ENCODE measurements at regions not wholly inside any gene's neighbourhood (a gene's known extent, or its start where the extent isn't known, plus 50 kb on each side); places are given as distances from the start of the nearest gene placed in this dataset.
"Not testable (repeated sequence)": the region's sequence is repeated elsewhere in the genome, so short reads cannot be mapped to it uniquely, and the experiment has no call there.

GRCh38 chr7:83827036-83827435 lies 178.1 kb upstream of the SEMA3E start:
- no peak for DNase-seq (ENCODE audit: low spot score)

GRCh38 chr7:83824214-83824613 lies 175.3 kb upstream of the SEMA3E start:
- DNase-seq (ENCODE audit: low spot score): no peak

DNA sequence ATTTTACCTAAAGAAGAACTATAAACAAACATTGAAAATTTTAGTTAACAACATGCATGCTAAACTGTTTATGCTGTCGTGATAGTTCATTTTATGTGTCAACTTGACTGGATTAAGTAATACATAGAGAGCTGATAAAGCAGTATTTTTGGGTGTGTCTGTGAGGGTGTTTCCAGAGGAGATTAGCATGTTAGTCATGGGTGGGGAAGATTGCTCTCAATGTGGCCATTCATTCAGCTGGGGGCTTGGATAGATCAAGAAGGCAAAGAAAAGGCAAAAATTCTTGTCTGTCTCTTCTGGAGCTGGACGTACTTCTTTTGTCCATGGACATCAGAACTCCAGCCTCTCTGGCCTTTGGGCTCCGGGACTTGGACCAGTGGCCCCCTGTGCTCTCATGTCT lies 172.9 kb upstream of the SEMA3E start:
- DNase-seq (ENCODE audit: low spot score): no peak

DNA sequence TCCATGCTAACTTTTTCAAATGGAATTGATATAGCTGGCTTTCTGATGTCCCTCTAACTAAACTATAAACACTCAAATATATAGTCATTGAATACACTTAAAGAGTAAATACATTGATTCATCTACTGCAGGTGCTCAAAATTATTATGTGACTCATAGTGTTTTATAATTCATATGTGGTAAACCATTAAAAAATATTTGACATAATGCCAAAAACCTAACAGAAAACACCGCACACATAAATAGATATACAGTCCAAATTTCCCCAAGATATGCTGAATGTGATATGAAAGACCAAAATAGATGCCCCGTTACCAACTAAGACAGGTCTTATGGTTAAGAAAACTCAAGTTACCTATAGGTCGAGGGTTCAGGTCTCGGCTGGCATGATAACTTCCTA lies 171.7 kb upstream of the SEMA3E start:
- DNase-seq (ENCODE audit: low spot score): no peak

- DNase-seq (ENCODE audit: low spot score): no peak
Measured at GRCh38 chr7:83819911-83820310, 171.0 kb upstream of the SEMA3E start.

DNA sequence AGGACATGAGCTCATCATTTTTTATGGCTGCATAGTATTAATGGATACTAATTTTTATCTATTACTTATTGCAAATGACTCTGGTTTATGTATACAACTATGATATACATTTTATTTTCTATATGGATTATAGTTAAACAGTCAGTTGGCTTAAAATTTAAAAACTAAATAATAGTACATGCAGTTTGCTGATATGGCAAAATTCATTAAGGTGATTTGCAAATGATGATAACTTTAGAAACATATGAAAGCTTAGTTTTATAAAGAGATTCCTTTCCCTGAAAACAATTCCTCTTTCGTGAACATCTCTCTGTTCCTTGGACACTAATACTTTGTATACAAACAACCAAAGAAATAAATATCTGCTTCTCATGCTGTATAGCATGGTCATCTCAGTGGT lies 165.5 kb upstream of the SEMA3E start:
- no peak for DNase-seq (ENCODE audit: low spot score)

DNA sequence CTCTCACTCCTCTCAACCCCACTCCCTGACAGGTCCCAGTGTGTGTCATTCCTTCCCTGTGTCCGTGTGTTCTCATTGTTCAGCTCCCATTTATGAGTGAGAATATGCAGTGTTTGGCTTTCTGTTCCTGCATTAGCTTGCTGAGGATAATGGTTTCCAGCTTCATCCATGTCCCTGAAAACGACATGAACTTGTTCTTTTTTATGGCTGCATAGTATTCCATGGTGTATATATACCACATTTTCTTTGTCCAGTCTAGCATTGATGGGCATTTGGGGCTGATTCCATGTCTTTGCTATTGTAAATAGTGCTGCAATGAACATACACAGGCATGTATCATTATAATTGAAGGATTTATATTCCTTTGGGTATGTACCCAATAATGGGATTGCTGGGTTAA lies 163.6 kb upstream of the SEMA3E start:
- not testable (repeated sequence) for DNase-seq (ENCODE audit: low spot score)

GRCh38 chr7:83808982-83809381 lies 160.0 kb upstream of the SEMA3E start:
- DNase-seq (ENCODE audit: low spot score): no peak

DNA sequence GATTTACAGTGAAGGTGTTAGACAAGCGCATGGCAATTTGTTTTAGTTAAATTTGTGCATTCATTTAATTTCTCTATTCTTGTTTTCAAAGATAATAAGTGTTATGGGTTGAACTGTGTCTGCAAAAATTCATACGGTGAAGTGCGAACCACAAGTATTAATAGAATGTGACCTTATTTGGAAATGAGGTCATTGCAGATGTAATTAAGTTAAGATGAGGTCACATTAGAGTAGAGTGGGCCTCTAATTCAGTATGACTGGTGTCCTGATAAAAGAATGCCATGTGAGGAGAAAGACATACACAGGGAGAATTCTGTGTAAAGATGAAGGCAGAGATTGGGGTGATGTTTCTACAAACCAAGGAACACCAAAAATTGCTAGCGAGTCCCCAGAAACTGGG lies 158.8 kb upstream of the SEMA3E start:
- no peak for DNase-seq (ENCODE audit: low spot score)

- no peak for DNase-seq (ENCODE audit: low spot score)
Measured at GRCh38 chr7:83806538-83806937, 157.6 kb upstream of the SEMA3E start.

DNA sequence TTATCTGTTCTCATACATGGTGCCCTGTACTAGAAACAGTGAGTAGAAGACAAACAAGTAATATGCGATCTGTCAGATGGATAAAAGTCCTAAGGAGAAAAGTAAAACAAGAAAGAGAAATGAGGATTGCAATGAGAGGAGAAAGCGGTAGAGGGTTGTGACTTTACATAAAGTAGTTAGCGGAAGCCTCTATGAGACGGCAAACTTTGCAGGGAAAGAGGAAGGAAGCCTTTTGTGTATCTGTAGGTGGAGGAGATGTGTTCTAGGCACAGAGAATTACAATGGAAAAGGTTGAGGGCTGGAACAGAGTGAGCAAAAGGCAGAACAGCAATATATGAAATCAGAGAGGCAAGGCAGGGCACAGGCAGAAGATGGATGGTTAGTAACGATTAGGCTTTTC lies 150.4 kb upstream of the SEMA3E start:
- DNase-seq (ENCODE audit: low spot score): no peak

GRCh38 chr7:83798489-83798888 lies 149.6 kb upstream of the SEMA3E start:
- no peak for DNase-seq (ENCODE audit: low spot score)

DNA sequence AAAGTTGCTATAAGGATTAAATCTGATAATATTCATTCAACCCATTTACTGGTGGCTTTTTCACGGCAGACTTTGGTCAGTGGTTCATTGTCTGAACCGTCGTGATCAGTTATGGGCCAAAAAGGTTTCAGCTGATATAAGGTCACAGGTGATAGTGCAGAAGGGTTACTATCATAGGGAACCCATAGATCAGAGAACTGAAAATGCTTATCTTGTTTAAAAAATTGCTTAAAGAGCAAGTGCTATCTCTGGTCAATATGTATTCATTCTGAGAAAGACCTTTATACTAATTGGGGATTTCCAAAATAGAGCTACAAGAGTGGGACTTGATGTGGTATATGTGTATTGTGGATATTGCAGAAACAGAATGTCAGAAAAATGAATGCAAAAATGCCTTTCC lies 147.8 kb upstream of the SEMA3E start:
- DNase-seq (ENCODE audit: low spot score): no peak

- no peak for DNase-seq (ENCODE audit: low spot score)
Measured at GRCh38 chr7:83794829-83795228, 145.9 kb upstream of the SEMA3E start.

DNA sequence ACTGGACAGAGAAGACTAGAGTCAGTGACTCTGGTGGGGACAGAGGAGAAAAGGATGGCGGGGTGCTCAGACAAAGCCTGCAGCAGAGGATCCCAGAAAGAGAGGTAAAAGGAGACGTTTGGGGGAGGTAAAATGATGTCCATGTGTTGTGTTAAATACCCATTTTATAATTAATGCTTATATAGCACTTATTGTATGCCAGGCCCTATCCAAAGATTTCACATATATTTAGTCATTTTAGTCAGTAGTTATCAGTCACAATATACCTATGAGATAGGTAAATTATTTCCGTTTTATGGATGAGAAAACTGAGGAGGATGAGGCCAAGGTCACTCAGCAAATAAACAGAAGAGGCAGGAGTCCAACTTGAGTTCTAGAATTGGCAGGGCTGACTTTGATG lies 144.6 kb upstream of the SEMA3E start:
- DNase-seq (ENCODE audit: low spot score): no peak

GRCh38 chr7:83791737-83792136 lies 142.8 kb upstream of the SEMA3E start:
- DNase-seq (ENCODE audit: low spot score): no peak

- no peak for DNase-seq (ENCODE audit: low spot score)
Measured at GRCh38 chr7:83786858-83787257, 137.9 kb upstream of the SEMA3E start.

DNA sequence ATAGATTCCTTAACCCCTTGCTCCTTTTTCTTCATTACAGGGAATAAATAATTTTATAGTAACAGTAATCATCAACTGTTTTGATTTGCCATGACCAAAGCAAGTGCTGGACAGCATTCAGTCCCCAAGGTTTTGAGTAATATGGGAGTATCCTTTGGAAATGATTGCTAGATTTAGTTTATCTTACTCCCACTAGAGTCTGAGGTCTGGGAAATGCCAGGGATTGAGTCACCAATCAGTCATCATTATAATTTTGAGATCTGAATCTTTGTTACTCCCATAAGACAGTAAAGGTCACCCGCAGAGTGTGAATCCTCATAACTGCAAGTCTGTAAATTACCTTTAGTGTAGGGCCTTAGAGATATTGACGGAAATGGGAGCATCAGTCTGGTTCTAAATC lies 133.7 kb upstream of the SEMA3E start:
- DNase-seq (ENCODE audit: low spot score): no peak

DNA sequence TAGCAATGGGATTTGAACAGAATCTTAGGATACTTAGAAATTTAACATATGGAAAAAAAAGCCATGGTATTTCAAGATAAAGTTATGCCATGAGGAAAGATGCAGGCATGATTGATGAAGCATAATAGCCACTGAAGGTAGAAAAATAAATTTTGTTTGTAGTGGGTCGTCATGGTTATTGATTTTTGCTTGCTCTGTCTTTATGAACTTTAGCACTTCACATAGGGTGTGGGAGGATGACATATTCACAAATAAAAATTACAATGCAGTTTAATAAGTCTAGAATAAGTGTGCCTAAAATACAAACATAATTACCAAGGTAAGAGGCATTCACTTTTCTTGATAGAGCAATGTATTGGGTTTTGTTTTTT lies 129.1 kb upstream of the SEMA3E start:
- DNase-seq (ENCODE audit: low spot score): no peak

- DNase-seq (ENCODE audit: low spot score): no peak
Measured at GRCh38 chr7:83777406-83778072, 128.6 kb upstream of the SEMA3E start.

- DNase-seq (ENCODE audit: low spot score): no peak
Measured at GRCh38 chr7:83769407-83769806, 120.5 kb upstream of the SEMA3E start.

- DNase-seq (ENCODE audit: low spot score): no peak
Measured at GRCh38 chr7:83751217-83751616, 102.3 kb upstream of the SEMA3E start.

DNA sequence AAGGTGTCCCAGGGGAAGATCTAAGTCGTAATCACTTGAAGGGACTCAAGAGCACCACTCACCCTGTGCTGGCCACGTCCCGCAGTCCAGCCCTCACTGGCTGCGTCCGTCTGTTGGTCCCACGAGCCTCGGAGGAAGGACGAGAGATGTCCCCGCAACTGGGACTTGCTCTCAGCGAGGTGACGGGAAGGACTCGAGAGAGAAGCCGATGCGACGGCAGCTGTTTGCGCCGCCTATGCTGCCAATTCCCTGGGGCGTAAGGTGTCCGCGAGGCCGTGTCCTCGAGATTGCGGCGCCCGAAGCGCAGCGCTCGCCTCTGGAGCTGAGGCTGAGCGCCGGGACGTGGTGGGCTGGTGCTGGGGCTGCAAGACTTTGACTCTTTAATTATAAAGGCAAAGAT lies 100.6 kb upstream of the SEMA3E start:
- DNase-seq (ENCODE audit: low spot score): no peak

GRCh38 chr7:83739527-83739926 lies 90.6 kb upstream of the SEMA3E start:
- DNase-seq (ENCODE audit: low spot score): no peak

All from Ammon's horn (tissue), 1 donor.